HCT116 (cell line): ENCODE measurements at regions not wholly inside any gene's neighbourhood (a gene's known extent, or its start where the extent isn't known, plus 50 kb on each side); places are given as distances from the start of the nearest gene placed in this dataset.

Source experiments
- ATAC-seq: fragments of 200-7000 bp; cut with Tn5 transposase; 2 replicates; pipeline ENCODE4 v1.9.1; 2020; ENCODE audit warnings: mild to moderate bottlenecking, moderate library complexity
- BruUV-seq: library from RNA; stranded (reverse); fragments of 400-500 nt; replicated peaks from 2 replicates; lab custom pipeline; 2021; lab: Mats Ljungman, UMichigan
- CTCF ChIA-PET: fragments of 300-600 bp; sonication (Branson Sonifier 250); formaldehyde crosslinking; loops from one replicate; lab custom pipeline; 2021; ENCODE audit warnings: antibody characterized with exemption; lab: Charles Lee
- POLR2A ChIA-PET: fragments of 300-600, 350-600 bp; sonication (Branson Sonifier 250); formaldehyde crosslinking; loops from one replicate; lab custom pipeline; 2021; ENCODE audit warnings: antibody characterized with exemption; lab: Charles Lee
- RAD21 ChIA-PET, 2 experiments: fragments of 300-600 bp; sonication (Branson Sonifier 250); formaldehyde crosslinking; loops; one replicate each; lab custom pipeline; 2023; ENCODE audit warnings: low total read pairs in 2 of 2; ENCODE audit not compliant: uncharacterized antibody in 2 of 2, unreplicated experiment in 2 of 2, low non-redundant PET in 1 of 2; lab: Charles Lee
- DNase-seq: peaks from one replicate; pipeline ENCODE4 v3.0.0-alpha.2; 2010; ENCODE audit warnings: low read depth, low spot score
- H2AFZ ChIP-seq: fragments of 200-600 bp; shearing (Covaris generic), sonication (generic); 2 replicates; pipeline ENCODE4 v1.6.1; 2017; ENCODE audit warnings: low read depth, mixed run types, mixed read lengths, antibody characterized with exemption, low read length; ENCODE audit not compliant: poor library complexity, severe bottlenecking
- H3K27ac ChIP-seq: 2 replicates; pipeline ENCODE4 v1.5.1; 2012; ENCODE audit warnings: low read depth, low read length
- H3K27me3 ChIP-seq: fragments of 200-600 bp; sonication (generic); 2 replicates; pipeline ENCODE4 v1.6.1; 2016; ENCODE audit warnings: mixed run types, low read length, mixed read lengths; ENCODE audit not compliant: insufficient read depth
- H3K36me3 ChIP-seq, 2 experiments: fragments of 200-500 bp in 1 of 2; fragments of 200-600 bp in 1 of 2; sonication (Bioruptor generic) in 1 of 2; sonication (generic) in 1 of 2; 2 replicates each; pipeline versions ENCODE4 v1.5.1 to v1.6.1; 2014 to 2016; ENCODE audit warnings: low read length in 2 of 2, inconsistent platforms in 1 of 2, mixed read lengths in 1 of 2, mixed run types in 1 of 2; ENCODE audit not compliant: insufficient read depth in 2 of 2, control insufficient read depth in 1 of 2
- H3K4me1 ChIP-seq, 2 experiments: fragments of 200-600 bp in 1 of 2; sonication (generic) in 1 of 2; 2 replicates each; pipeline versions ENCODE4 v1.5.1 to v1.6.1; 2012 to 2017; ENCODE audit warnings: low read length in 2 of 2, inconsistent platforms in 1 of 2, mild to moderate bottlenecking in 1 of 2, mixed read lengths in 1 of 2, mixed run types in 1 of 2, moderate library complexity in 1 of 2; ENCODE audit not compliant: insufficient read depth in 2 of 2, control insufficient read depth in 1 of 2
- H3K4me2 ChIP-seq: fragments of 200-600 bp; sonication (generic); 2 replicates; pipeline ENCODE4 v1.6.1; 2017; ENCODE audit warnings: mixed run types, low read length, mixed read lengths
- H3K4me3 ChIP-seq, 2 experiments: fragments of 200-600 bp in 1 of 2; sonication (generic) in 1 of 2; replicated peaks in 1 of 2; 2 replicates each; pipeline ENCODE4 v1.5.1; 2011 to 2016; ENCODE audit warnings: low read length in 2 of 2, control low read depth in 1 of 2, low read depth in 1 of 2, mild to moderate bottlenecking in 1 of 2, mixed read lengths in 1 of 2, mixed run types in 1 of 2
- H3K79me2 ChIP-seq: fragments of 200-600 bp; sonication (generic); 2 replicates; pipeline ENCODE4 v1.6.1; 2017; ENCODE audit warnings: mild to moderate bottlenecking, mixed run types, low read length, moderate library complexity, mixed read lengths; ENCODE audit not compliant: insufficient read depth
- H3K9ac ChIP-seq: fragments of 200-600 bp; sonication (generic); 2 replicates; pipeline ENCODE4 v1.6.1; 2016; ENCODE audit warnings: low read length, mixed read lengths
- H3K9me2 ChIP-seq: fragments of 200-600 bp; sonication (generic), shearing (Covaris generic); 2 replicates; pipeline ENCODE4 v1.6.1; 2017; ENCODE audit warnings: mixed run types, mild to moderate bottlenecking, moderate library complexity; ENCODE audit not compliant: insufficient read depth
- H3K9me3 ChIP-seq, 2 experiments: fragments of 200-500 bp in 1 of 2; fragments of 200-600 bp in 1 of 2; sonication (Bioruptor generic) in 1 of 2; sonication (generic) in 1 of 2; 2 replicates each; pipeline ENCODE4 v1.6.1; 2014 to 2017; ENCODE audit warnings: low read length in 2 of 2, mixed read lengths in 2 of 2, inconsistent platforms in 1 of 2, low read depth in 1 of 2, mild to moderate bottlenecking in 1 of 2, mixed run types in 1 of 2, moderate library complexity in 1 of 2; ENCODE audit not compliant: control insufficient read depth in 1 of 2, insufficient read depth in 1 of 2
- H4K20me1 ChIP-seq: fragments of 200-600 bp; sonication (generic), shearing (Covaris generic); 2 replicates; pipeline ENCODE4 v1.6.1; 2017; ENCODE audit warnings: mixed run types, mild to moderate bottlenecking, moderate library complexity; ENCODE audit not compliant: insufficient read depth
- ATF3 ChIP-seq: IDR thresholded peaks from 2 replicates; pipeline ENCODE4 v1.6.1; 2012
- CTCF ChIP-seq, 3 experiments: fragments of 200-600 bp in 1 of 3; sonication (generic) in 1 of 3; IDR thresholded peaks in 2 of 3; conservative IDR thresholded peaks in 1 of 3; 2 replicates each; pipeline ENCODE4 v1.5.1; 2012 to 2017; ENCODE audit warnings: low read depth in 2 of 3, low read length in 2 of 3, antibody characterized with exemption in 1 of 3, borderline replicate concordance in 1 of 3, control low read depth in 1 of 3, mild to moderate bottlenecking in 1 of 3, mixed read lengths in 1 of 3, mixed run types in 1 of 3, moderate library complexity in 1 of 3; ENCODE audit not compliant: insufficient read depth in 1 of 3
- ELF1 ChIP-seq: IDR thresholded peaks from 2 replicates; pipeline ENCODE4 v1.6.1; 2012; ENCODE audit warnings: low read depth, borderline replicate concordance
- EZH2 ChIP-seq: fragments of 200-600 bp; sonication (generic); IDR thresholded peaks from 2 replicates; pipeline ENCODE4 v1.6.1; 2017; ENCODE audit warnings: antibody characterized with exemption, mixed run types
- POLR2A ChIP-seq: IDR thresholded peaks from 2 replicates; pipeline ENCODE4 v1.7.0; 2011; ENCODE audit warnings: borderline replicate concordance; ENCODE audit not compliant: insufficient read depth, insufficient read length; ENCODE audit errors: extremely low read depth
- POLR2AphosphoS5 ChIP-seq: IDR thresholded peaks from 2 replicates; pipeline ENCODE4 v1.6.1; 2011; ENCODE audit warnings: mild to moderate bottlenecking, low read depth, low read length, moderate library complexity
- RAD21 ChIP-seq: IDR thresholded peaks from 2 replicates; pipeline ENCODE4 v1.6.1; 2012; ENCODE audit warnings: low read depth, mild to moderate bottlenecking
- SIN3A ChIP-seq: IDR thresholded peaks from 2 replicates; pipeline ENCODE4 v1.6.1; 2012; ENCODE audit warnings: low read depth
- ZFX ChIP-seq: fragments of 450-650 bp; IDR thresholded peaks from 2 replicates; pipeline ENCODE4 v1.6.1; 2017
- ZNF274 ChIP-seq: fragments of 200-500 bp; sonication (Bioruptor generic); IDR thresholded peaks from 2 replicates; pipeline ENCODE4 v1.6.1; 2014; ENCODE audit warnings: mild to moderate bottlenecking, low read depth, low read length, inconsistent platforms
- intact Hi-C: fragments of 100-400 bp; cut with micrococcal nuclease; formaldehyde crosslinking; loops from 2 replicates; pipeline ENCODE4 v1.10.0; 2022
- TF ChIP-seq, protein P1 (sequence below): IDR thresholded peaks from 2 replicates; pipeline ENCODE4 v1.6.1; 2012
- TF ChIP-seq, protein P2 (sequence below): IDR thresholded peaks from 2 replicates; pipeline ENCODE4 v1.6.1; 2011; ENCODE audit warnings: mild to moderate bottlenecking, low read length, moderate library complexity; ENCODE audit not compliant: insufficient replicate concordance; ENCODE audit errors: extremely low read depth
- TF ChIP-seq, protein P3 (sequence below): IDR thresholded peaks from 2 replicates; pipeline ENCODE4 v1.6.1; 2012; ENCODE audit warnings: low read depth

DNA sequence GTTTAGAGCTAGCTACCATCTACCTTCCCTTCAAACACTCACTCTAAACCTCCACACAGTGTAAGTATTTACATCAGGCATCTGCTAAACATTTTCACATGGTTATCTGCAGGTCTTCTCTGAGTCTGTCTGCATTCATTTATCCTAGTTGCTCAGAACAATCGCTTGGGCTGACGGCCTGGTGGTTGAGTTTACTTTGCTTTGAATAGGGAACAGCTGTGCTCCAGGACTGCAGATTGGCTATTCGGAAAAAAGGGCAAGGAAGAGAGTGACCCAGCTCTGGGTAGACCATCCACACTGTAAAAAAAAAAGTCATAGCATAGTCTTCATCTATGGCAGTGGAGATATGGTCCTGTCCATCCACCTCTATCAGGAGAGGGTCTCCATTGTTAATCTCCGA, 115.3 kb upstream of the ESR1 start:
- H3K4me3 ChIP-seq, result no peak overlapping the region
- DNase-seq, result no peak
- H2AFZ ChIP-seq, result no peak overlapping the region
- intact Hi-C loops, result no loop called here
- no peaks in the 10 kb centered on the region for H3K79me2 ChIP-seq
- BruUV-seq, result no TSS peak
- TF ChIP-seq CTCF (IDR thresholded peaks at IDR 0.05 in 2 of 3, conservative IDR thresholded peaks at IDR 0.05 in 1 of 3; ENCODE audit: borderline replicate concordance in 1 of 3, insufficient read depth in 1 of 3, low read depth in 2 of 3, low read length in 2 of 3), result no peak
- ChIA-PET RAD21 (no interaction called here), CTCF (no interaction called here), POLR2A (no interaction called here)
- no peak for ATAC-seq
- H3K27ac ChIP-seq, result no peak overlapping the region
- H3K9me2 ChIP-seq, result no peaks in the 10 kb centered on the region
- no peaks in the 10 kb centered on the region for H3K9me3 ChIP-seq
- no peaks in the 10 kb centered on the region for H3K27me3 ChIP-seq
- no peaks in the 10 kb centered on the region for H4K20me1 ChIP-seq
- no peak overlapping the region for H3K4me2 ChIP-seq
- no peaks in the 10 kb centered on the region for H3K36me3 ChIP-seq
- peaks cover 0 to 6% of the 10 kb centered on the region in 2 experiments; a peak in 1 of 4 replicates for H3K4me1 ChIP-seq
- no peak overlapping the region for H3K9ac ChIP-seq

GRCh38 chr6:151693366-151693765, 114.1 kb upstream of the ESR1 start:
- Histone ChIP-seq H3K9me2 (no peaks in the 10 kb centered on the region), H3K4me3 (no peak overlapping the region), H2AFZ (no peak overlapping the region), H3K4me1 (peaks cover 0 to 6% of the 10 kb centered on the region in 2 experiments; a peak in 1 of 4 replicates), H3K27ac (no peak overlapping the region), H3K9me3 (no peaks in the 10 kb centered on the region), H3K4me2 (no peak overlapping the region), H3K36me3 (no peaks in the 10 kb centered on the region), H3K9ac (no peak overlapping the region), H3K79me2 (no peaks in the 10 kb centered on the region), H4K20me1 (no peaks in the 10 kb centered on the region), H3K27me3 (no peaks in the 10 kb centered on the region)
- no TSS peak for BruUV-seq
- intact Hi-C loops, result no loop called here
- ATAC-seq, result no peak
- no peak for DNase-seq
- ChIA-PET CTCF (no interaction called here), POLR2A (no interaction called here), RAD21 (no interaction called here)
- TF ChIP-seq POLR2A, result no peak
- TF ChIP-seq ZFX, result no peak
- TF ChIP-seq, protein P1, sequence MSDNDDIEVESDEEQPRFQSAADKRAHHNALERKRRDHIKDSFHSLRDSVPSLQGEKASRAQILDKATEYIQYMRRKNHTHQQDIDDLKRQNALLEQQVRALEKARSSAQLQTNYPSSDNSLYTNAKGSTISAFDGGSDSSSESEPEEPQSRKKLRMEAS, result no peak
- TF ChIP-seq ELF1, result no peak
- no peak for TF ChIP-seq EZH2
- no peak for TF ChIP-seq RAD21
- no peak for TF ChIP-seq ATF3
- TF ChIP-seq, protein P2, sequence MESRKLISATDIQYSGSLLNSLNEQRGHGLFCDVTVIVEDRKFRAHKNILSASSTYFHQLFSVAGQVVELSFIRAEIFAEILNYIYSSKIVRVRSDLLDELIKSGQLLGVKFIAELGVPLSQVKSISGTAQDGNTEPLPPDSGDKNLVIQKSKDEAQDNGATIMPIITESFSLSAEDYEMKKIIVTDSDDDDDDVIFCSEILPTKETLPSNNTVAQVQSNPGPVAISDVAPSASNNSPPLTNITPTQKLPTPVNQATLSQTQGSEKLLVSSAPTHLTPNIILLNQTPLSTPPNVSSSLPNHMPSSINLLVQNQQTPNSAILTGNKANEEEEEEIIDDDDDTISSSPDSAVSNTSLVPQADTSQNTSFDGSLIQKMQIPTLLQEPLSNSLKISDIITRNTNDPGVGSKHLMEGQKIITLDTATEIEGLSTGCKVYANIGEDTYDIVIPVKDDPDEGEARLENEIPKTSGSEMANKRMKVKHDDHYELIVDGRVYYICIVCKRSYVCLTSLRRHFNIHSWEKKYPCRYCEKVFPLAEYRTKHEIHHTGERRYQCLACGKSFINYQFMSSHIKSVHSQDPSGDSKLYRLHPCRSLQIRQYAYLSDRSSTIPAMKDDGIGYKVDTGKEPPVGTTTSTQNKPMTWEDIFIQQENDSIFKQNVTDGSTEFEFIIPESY, result no peak
- no peak for TF ChIP-seq ZNF274
- TF ChIP-seq POLR2AphosphoS5, result no peak
- no peak for TF ChIP-seq SIN3A
- TF ChIP-seq, protein P3, sequence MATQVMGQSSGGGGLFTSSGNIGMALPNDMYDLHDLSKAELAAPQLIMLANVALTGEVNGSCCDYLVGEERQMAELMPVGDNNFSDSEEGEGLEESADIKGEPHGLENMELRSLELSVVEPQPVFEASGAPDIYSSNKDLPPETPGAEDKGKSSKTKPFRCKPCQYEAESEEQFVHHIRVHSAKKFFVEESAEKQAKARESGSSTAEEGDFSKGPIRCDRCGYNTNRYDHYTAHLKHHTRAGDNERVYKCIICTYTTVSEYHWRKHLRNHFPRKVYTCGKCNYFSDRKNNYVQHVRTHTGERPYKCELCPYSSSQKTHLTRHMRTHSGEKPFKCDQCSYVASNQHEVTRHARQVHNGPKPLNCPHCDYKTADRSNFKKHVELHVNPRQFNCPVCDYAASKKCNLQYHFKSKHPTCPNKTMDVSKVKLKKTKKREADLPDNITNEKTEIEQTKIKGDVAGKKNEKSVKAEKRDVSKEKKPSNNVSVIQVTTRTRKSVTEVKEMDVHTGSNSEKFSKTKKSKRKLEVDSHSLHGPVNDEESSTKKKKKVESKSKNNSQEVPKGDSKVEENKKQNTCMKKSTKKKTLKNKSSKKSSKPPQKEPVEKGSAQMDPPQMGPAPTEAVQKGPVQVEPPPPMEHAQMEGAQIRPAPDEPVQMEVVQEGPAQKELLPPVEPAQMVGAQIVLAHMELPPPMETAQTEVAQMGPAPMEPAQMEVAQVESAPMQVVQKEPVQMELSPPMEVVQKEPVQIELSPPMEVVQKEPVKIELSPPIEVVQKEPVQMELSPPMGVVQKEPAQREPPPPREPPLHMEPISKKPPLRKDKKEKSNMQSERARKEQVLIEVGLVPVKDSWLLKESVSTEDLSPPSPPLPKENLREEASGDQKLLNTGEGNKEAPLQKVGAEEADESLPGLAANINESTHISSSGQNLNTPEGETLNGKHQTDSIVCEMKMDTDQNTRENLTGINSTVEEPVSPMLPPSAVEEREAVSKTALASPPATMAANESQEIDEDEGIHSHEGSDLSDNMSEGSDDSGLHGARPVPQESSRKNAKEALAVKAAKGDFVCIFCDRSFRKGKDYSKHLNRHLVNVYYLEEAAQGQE, result no peak
